Panc1 (cell line): ENCODE measurements at regions not wholly inside any gene's neighbourhood (a gene's known extent, or its start where the extent isn't known, plus 50 kb on each side); places are given as distances from the start of the nearest gene placed in this dataset.
"Not testable (repeated sequence)": the region's sequence is repeated elsewhere in the genome, so short reads cannot be mapped to it uniquely, and the experiment has no call there.

Experiments
- ATAC-seq: fragments of 200-7000 bp; cut with Tn5 transposase; 2 replicates; pipeline ENCODE4 v1.9.1; 2020; ENCODE audit warnings: mild to moderate bottlenecking, moderate library complexity
- BruUV-seq: library from RNA; stranded (reverse); fragments of 400-500 nt; replicated peaks from 2 replicates; lab custom pipeline; 2021; lab: Mats Ljungman, UMichigan
- CTCF ChIA-PET: fragments of 300-600 bp; sonication (Branson Sonifier 250); formaldehyde crosslinking; loops from one replicate; lab custom pipeline; 2022; ENCODE audit warnings: antibody characterized with exemption; lab: Charles Lee
- POLR2A ChIA-PET: fragments of 300-600 bp; sonication (Branson Sonifier 250); formaldehyde crosslinking; loops from one replicate; lab custom pipeline; 2022; ENCODE audit warnings: antibody characterized with exemption; lab: Charles Lee
- DNase-seq: peaks from one replicate; pipeline ENCODE4 v3.0.0-alpha.2; 2010; ENCODE audit warnings: low read depth, low spot score
- H3K27ac ChIP-seq: 2 replicates; pipeline ENCODE4 v1.5.1; 2011; ENCODE audit warnings: mild to moderate bottlenecking, low read length, inconsistent platforms
- H3K27me3 ChIP-seq: fragments of 200-500 bp; sonication (Bioruptor generic); 2 replicates; pipeline ENCODE4 v1.6.0; 2014; ENCODE audit warnings: low read length, inconsistent platforms; ENCODE audit not compliant: control insufficient read depth, insufficient read depth
- H3K36me3 ChIP-seq: fragments of 200-500 bp; sonication (Bioruptor generic); 2 replicates; pipeline ENCODE4 v1.5.1; 2014; ENCODE audit warnings: inconsistent platforms, mild to moderate bottlenecking, low read length, moderate library complexity; ENCODE audit not compliant: control insufficient read depth, insufficient read depth
- H3K4me1 ChIP-seq: 2 replicates; pipeline ENCODE4 v1.5.1; 2011; ENCODE audit warnings: inconsistent platforms, mild to moderate bottlenecking, low read length, moderate library complexity; ENCODE audit not compliant: control insufficient read depth, insufficient read depth
- H3K4me3 ChIP-seq, 2 experiments: 2 replicates each; pipeline ENCODE4 v1.5.1; 2011 to 2012; ENCODE audit warnings: low read depth in 2 of 2, low read length in 2 of 2, mild to moderate bottlenecking in 2 of 2, inconsistent platforms in 1 of 2, moderate library complexity in 1 of 2
- H3K9me3 ChIP-seq: fragments of 200-500 bp; sonication (Bioruptor generic); 2 replicates; pipeline ENCODE4 v1.5.1; 2014; ENCODE audit warnings: low read depth, mild to moderate bottlenecking, inconsistent platforms, low read length, moderate library complexity; ENCODE audit not compliant: control insufficient read depth, insufficient read depth
- POLR2AphosphoS5 ChIP-seq: IDR thresholded peaks from 2 replicates; pipeline ENCODE4 v1.6.1; 2012; ENCODE audit warnings: mild to moderate bottlenecking, low read depth, low read length, moderate library complexity
- REST ChIP-seq, 2 experiments: IDR thresholded peaks; 2 replicates each; pipeline ENCODE4 v1.6.1; 2011 to 2012; ENCODE audit warnings: low read depth in 2 of 2, control low read depth in 1 of 2, low read length in 1 of 2, mild to moderate bottlenecking in 1 of 2, moderate library complexity in 1 of 2; ENCODE audit not compliant: insufficient read depth in 1 of 2
- SIN3A ChIP-seq: IDR thresholded peaks from 2 replicates; pipeline ENCODE4 v1.6.1; 2012; ENCODE audit warnings: low read depth, mild to moderate bottlenecking, low read length, moderate library complexity, borderline replicate concordance; ENCODE audit not compliant: insufficient read depth
- TCF7L2 ChIP-seq: IDR thresholded peaks from 2 replicates; pipeline ENCODE4 v1.6.1; 2011; ENCODE audit warnings: mild to moderate bottlenecking, low read depth, low read length, inconsistent platforms
- in situ Hi-C: cut with HindIII; loops from 2 replicates; pipeline ENCODE4 v1.10.0; 2016; ENCODE audit warnings: low sequenced_read_pairs, low pct_unique_long_range_greater_than_20kb
- intact Hi-C: fragments of 100-400 bp; cut with micrococcal nuclease; formaldehyde crosslinking; loops from one replicate; pipeline ENCODE4 v1.10.0; 2022; ENCODE audit not compliant: unreplicated experiment
- TF ChIP-seq, protein P1 (sequence below): fragments of 450-650 bp; IDR thresholded peaks from 2 replicates; pipeline ENCODE4 v1.5.1; 2017; ENCODE audit warnings: mild to moderate bottlenecking

- no peaks in the 10 kb centered on the region for H3K36me3 ChIP-seq
- no TSS peak for BruUV-seq
- CTCF ChIA-PET = no interaction called here
- TF ChIP-seq POLR2AphosphoS5 (no peak), TCF7L2 (no peak), SIN3A (no peak), REST (IDR thresholded peaks at IDR 0.05; ENCODE audit: insufficient read depth in 1 of 2, low read depth in 2 of 2, low read length in 1 of 2) (no peak)
- TF ChIP-seq, protein P1, sequence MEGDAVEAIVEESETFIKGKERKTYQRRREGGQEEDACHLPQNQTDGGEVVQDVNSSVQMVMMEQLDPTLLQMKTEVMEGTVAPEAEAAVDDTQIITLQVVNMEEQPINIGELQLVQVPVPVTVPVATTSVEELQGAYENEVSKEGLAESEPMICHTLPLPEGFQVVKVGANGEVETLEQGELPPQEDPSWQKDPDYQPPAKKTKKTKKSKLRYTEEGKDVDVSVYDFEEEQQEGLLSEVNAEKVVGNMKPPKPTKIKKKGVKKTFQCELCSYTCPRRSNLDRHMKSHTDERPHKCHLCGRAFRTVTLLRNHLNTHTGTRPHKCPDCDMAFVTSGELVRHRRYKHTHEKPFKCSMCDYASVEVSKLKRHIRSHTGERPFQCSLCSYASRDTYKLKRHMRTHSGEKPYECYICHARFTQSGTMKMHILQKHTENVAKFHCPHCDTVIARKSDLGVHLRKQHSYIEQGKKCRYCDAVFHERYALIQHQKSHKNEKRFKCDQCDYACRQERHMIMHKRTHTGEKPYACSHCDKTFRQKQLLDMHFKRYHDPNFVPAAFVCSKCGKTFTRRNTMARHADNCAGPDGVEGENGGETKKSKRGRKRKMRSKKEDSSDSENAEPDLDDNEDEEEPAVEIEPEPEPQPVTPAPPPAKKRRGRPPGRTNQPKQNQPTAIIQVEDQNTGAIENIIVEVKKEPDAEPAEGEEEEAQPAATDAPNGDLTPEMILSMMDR = no peak
- intact Hi-C loops = no loop called here
- H3K4me3 ChIP-seq = no peak overlapping the region
- no peaks in the 10 kb centered on the region for H3K27me3 ChIP-seq
- ATAC-seq (no peak), DNase-seq (no peak)
- H3K27ac ChIP-seq = no peak overlapping the region
- H3K4me1 ChIP-seq = no peaks in the 10 kb centered on the region
- H3K9me3 ChIP-seq = no peaks in the 10 kb centered on the region; the same call in 1 of the 2 replicates
- POLR2A ChIA-PET = no interaction called here
- in situ Hi-C loops = no loop called here
Measured at GRCh38 chr3:99295836-99296235, 342.6 kb upstream of the COL8A1 start.

GRCh38 chr3:99294092-99294491, 344.3 kb upstream of the COL8A1 start:
- CTCF ChIA-PET, H3K4me1 ChIP-seq, in situ Hi-C loops, intact Hi-C loops, H3K4me3 ChIP-seq, H3K27me3 ChIP-seq, BruUV-seq, ATAC-seq, H3K27ac ChIP-seq, H3K36me3 ChIP-seq, H3K9me3 ChIP-seq, DNase-seq, POLR2A ChIA-PET: not testable (repeated sequence)

GRCh38 chr3:99287876-99288275, 350.5 kb upstream of the COL8A1 start:
- Histone ChIP-seq H3K4me1 (no peaks in the 10 kb centered on the region), H3K9me3 (no peaks in the 10 kb centered on the region), H3K27ac (no peak overlapping the region), H3K36me3 (no peaks in the 10 kb centered on the region), H3K27me3 (no peaks in the 10 kb centered on the region), H3K4me3 (no peak overlapping the region)
- POLR2A ChIA-PET = no interaction called here
- CTCF ChIA-PET = no interaction called here
- in situ Hi-C loops (no loop called here), intact Hi-C loops (no loop called here)
- no TSS peak for BruUV-seq
- no peak for TF ChIP-seq POLR2AphosphoS5
- no peak for TF ChIP-seq TCF7L2
- no peak for ATAC-seq
- no peak for DNase-seq
